SHP77 treated with DMSO at 0.1 percent for 48 hours (cell line): ENCODE measurements at regions not wholly inside any gene's neighbourhood (a gene's known extent, or its start where the extent isn't known, plus 50 kb on each side); places are given as distances from the start of the nearest gene placed in this dataset.

Source experiments
- DNase-seq: peaks from one replicate; lab custom pipeline; 2025; lab: John Stamatoyannopoulos, UW

DNA sequence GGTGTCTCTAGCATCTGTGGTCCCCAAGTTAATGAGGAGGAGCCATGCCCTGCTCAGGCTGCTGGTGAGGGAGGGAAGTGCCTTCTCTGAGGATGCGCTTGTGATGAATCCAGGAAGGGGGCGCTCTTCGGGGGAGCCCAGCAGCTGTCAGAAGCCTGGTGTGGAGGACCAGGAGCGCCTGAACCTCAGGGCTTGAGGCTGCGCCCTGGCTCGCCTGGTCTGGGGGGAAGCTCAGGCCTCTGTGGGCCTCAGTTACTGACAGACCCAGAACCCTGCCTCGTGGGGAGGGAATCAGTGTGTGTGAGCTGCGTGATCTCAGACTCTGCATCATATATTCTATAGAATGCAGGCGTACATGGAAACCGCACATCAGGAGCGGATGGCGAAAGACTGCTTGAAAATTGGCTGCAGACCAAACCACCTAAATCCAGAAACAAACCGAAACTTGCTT lies 126.1 kb downstream of the SEC14L1 start:
- DNase-seq, result no peak

- DNase-seq, result no peak
Observed at GRCh38 chr17:77269696-77270681, 129.2 kb downstream of the SEC14L1 start.

DNA sequence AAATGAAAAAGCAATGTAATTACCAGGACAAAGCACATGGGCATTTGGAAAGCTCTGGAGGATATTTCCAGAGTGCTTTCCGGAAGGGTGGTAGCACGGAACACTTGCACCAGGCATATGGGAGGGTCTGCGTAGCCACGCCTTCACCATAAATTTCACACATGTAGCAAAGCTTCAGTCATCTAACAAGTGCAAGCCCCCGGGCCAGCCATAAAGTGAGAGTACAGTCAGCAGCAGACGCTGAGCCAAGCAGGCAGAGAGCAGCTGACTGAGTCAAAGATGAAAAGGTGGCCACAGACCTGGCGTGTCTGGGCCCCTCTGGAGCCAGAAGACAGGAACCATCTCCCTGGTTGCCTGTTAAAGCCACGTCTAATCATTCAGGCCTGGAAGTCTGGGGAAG lies 130.6 kb downstream of the SEC14L1 start:
- DNase-seq, result no peak

DNA sequence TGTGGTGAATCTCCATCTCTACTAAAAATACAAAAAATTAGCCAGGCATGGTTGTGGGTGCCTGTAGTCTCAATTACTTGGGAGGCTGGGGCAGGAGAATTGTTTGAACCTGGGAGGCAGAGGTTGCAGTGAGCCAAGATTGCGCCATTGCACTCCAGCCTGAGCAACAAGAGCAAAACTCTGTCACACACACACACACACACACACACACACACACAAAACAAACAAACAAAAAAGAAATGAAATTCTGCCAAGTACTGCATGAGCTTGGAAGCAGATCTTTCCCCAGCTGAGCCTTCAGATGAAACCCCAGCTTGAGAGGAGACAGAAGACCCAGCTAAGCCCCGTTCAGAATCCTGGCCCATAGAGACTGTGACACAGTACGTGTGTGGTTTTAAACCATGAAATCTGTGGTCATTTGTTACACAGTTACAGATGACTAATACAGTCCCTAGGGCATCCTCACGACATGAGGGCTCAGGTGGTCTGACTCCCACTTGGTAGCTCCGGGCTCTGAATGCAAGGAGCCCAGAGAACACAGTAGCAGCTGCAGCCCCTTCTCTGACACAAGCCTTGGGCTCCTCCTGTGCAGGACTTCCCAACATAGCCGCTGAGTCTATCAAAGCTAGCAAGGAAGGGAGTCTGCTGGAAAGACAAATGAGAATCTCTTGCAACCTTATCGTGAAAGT lies 132.8 kb downstream of the SEC14L1 start:
- no peak for DNase-seq

DNA sequence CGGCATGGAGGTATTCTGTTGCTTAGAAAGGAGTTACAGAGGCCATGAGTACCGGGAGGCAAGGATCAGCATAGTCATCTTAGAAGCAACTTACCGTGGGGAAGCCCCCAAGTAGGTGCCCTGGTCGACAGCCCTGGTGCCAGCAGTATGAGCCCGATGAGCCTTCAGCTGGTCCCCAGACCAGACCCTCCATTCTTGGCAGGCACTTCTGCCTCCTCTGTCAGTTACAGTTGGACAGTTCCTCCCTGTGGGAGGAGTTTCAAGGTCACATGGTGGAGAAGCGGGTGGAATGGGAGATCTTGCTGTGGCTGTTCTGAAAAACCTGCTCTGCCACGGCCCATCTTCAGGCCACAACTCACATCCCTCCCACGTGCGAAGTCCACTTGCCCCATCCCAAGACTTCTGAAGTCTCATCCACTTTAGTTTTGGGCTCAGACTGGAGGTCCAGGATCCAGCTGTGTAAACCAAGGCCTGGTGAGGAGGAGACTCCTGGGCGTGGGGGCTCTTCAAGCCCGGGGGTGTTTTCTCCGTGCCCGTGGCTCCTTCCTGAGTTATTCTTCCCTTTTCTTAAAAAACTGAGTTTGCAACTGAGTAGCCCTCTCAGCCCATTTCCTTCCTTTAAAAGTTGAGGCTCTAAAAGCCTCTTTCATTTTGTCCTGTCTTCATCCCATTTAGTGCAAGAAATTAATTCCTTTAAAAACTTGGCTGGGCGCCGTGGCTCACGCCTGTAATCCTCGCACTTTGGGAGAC lies 133.5 kb downstream of the SEC14L1 start:
- DNase-seq, result no peak

DNA sequence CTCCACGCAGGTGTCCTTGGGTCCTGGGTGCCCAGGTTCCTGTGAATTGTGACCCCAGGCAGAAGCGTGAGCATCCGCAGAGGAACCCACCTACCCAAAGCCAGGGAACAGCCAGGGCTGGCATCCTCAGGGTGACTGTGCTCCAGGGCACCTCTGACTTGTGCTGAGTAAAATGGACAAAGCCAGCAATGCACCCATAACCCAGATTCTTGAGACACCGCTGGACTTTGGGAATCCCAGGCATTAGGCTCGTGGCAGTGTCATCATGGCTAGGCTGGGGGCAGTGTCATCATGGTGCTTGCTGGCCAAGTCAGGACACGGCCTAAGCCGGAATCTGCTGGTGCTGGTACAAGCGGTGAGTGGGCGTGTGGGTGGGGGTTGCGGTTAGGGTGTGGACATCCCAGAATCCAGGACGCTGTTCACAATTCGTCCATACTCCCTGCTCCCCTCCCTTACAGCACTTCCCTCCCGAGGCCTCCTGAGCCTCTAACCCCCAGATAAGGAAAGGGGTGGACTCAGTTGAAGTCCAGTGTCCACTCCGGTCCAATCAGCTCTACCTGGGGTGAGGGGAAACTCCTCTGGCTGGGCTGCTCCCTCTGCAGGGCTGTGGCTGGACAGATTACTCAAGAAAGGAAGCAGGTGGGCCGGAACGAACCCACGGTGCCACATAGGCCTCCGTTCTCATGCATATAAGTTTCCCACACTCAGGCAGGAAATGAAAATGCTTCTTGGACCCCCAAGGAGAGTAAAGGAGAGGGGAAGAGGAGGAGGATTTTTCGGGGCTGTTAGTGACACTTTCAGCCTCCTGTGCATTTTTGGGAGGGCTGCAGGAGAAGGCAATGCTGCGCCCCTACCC lies 138.9 kb downstream of the SEC14L1 start:
- no peak for DNase-seq

DNA sequence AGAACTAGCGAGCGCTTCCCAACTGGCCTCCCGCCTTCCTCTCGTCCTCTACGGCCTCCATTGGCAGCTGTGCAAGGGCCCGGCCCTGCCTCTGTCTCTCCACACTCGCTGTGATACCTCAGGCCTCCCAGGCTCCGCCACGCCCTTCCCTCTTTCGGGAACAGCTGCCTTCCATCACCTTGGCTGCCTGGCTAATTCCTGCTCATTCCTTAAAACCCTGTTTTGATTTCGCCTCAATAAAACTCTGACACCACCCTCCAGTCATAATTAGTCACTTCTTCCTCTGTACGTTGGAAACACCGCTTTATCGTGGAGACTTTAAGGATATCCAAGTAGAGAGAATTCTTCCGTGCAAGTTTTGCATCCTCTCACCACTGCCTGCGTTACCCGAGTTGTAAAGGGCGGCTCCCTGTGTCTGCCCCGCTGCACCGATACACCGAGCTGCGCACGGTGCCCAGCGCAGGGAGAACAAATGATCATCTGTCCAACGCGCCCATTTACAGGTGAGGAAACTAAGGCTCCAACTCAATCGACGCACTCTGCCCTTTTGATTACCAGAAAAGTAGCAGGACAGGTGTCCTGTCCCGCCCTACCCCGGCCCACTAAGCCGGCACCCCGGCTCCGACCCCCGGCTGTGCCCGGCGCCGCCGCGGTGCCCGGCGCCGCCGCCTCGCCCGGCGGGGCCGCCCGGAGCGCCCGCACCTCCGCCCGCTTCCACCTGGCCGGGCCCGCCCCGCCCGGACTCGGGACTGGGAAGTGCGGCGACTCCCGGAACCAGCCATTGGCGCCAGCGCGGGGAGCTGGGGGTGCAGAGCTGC lies 139.7 kb downstream of the SEC14L1 start:
- DNase-seq, result no peak

DNA sequence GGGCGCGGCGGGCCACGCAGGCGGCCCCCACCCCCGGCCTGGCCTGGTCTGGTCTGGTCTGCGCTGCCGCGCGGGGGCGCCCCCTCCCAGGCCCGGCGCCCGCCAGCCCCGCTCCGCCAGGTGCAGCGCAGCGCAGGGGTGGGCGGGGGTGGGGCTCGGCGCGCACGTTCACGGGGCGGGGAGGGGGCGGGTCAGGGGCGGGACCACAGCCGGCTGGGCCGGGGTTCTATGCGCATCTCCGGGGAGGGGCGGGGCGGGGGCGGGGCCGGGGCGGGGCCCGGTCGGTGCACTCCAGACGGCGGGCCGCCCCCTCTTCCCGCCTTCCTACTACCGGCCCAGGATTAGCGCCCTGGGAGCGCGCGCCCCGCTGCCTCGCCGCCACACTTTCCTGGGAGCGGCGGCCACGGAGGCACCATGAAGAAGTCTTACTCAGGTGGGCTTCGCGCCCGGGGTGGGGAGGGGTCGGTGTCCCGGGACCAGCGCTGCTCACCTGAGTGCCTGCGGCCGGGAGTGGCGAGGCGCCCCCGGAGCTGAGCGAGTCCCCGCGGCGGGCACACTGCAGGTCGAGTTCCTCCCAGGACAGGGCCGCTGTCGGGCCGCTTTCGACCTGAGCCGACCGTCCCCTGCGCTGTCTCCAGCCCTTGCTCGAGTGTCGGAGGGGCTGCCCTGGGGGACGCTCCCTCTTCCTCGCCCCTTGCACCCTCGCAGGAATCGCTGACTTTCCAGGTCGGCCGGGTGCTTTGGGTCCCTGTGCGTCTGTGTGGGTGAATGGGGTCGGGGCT lies 140.5 kb downstream of the SEC14L1 start:
- DNase-seq, result peak; percentile 33

DNA sequence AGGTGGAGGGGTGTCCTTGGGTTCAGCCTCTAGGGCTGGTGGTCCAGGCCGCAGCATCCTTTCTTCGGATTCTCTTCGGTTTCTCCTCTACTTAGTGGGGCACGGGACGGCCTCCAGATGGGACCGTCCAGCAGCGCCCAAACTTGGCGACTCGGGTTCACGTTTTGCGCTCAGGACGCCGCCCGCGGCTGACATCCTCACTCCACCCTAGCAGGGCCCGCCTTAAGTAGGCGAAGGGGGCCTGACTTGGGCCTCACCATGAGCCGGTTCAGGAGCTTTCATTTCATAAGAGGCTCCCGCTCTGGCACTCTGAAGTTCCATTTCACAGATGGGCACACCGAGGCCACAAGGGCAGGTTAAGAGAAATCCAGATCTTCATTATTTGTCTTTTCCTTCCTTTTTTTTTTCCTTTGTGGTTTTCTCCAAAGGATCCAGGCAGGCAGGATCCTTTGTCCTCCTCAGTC lies 141.2 kb downstream of the SEC14L1 start:
- DNase-seq, result no peak

DNA sequence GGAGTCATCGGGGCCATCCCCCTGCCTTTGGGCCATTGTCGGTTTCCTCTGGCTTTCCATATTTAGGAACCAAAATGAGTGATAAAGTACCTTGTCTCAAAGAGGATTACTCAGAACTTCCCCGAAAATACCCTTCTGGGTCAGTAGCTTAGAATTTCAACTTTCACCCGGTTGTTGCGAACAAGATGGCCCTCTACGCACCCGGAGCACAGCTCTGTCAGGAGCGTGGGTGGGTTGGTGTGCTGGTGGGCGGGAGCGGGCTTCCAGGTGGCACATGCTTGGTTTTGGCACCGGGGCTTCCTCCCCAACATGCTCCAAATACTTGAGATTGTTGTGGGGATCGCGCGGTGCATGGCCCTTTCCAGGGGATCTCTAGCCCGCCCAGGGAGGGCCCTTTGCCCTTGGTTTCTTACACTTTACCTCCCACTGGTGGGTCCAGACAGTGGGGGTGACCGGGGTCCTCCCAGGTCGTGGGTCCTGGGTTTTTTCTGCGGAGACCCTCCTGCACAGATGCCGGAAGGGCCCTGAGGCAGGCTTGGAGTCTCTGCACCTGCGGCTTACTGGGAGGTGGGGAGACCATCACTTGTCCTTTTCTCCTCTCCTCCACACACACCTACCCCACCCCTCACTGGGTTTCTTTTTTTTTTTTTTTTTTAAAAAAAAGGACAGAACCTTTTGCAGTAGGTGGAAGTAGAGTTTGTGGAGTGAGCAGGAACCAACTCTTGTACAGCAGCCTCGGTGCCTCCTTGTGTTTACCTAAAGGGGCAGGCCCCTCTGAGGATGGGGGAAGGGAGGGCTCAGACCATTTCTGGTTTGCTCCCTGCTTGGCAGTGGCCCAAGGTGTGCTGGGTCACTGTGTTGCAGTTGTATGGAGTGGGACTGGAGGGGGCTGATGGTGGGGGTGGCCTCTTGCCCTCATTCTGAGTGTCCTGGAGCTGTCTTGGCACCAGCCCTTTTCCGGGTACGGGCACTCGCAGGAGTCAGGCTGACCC lies 142.1 kb downstream of the SEC14L1 start:
- DNase-seq, result no peak

DNA sequence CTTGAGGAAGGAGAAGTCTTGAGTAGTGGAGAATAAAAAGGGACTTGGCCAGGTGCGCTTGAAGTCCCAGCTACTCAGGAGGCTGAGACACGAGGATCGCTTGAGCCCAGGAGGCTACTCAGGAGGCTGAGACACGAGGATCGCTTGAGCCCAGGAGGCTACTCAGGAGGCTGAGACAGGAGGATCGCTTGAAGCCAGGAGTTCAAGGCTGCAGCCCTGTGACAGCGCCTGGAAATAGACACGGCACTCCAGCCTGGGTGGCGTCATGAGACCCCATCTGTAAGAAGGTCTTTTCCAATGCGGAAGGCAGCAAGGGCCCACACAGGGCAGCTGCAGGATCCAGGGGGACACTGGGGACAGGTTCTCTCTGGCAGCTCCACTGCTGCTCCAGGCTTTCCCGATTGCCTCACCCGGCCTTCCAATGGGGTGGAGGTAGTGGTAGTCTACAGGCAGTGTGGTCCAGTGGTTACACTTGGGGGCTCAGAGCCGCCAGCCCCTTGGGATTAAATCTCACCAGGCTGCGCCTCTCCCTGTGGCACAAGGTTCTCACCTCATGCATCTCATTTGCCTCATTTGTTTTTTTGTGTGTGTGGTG lies 143.4 kb downstream of the SEC14L1 start:
- no peak for DNase-seq

DNA sequence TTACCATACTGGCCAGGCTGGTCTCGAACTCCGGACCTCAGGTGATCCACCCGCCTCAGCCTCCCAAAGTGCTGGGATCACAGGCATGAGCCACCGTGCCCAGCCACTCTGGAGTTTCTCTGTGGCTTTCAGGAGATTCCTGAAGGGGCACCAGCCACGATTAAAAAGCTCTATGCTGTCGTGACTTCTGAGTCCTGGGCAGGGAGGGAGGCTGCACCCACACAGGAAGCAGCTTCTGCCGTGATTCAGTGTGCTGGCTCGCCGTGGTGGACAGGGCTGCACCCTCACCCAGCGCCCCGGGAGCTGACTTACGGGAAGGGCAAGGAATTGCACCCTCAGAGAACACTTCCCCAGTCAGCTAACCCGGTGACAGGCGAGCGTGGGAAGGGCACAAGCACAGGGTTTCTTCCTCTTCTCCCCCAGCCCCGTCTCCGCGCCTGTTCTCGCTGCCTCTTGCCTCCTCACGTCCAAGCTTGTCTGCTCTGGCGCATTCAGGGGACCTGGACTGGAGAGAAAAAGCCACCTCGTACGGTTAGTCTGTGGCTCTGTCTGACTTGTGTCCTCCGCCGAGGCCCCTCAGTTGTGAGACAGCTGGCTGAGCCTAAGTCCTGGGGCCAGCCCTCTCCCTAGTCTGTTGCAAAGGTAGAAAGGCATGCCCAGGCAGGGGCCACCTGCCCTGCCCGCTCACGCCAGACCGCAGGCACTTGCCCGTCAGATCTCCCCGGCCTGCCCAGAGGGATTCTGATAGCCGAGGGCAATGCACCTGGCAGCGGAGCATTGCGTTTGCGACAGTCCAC lies 145.0 kb downstream of the SEC14L1 start:
- DNase-seq, result no peak

DNA sequence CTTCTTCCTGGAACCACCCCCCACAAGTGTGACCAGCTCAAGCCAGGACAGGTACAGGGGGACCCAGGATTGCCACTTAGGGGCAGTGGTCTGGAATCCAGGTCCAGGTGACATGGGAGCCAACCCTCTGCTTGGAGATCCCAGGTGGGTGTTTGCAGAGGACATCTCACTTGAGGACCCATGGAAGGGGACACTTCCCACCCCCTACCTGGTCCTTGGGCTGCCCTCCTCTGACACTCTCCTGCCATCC lies 145.5 kb downstream of the SEC14L1 start:
- no peak for DNase-seq

DNA sequence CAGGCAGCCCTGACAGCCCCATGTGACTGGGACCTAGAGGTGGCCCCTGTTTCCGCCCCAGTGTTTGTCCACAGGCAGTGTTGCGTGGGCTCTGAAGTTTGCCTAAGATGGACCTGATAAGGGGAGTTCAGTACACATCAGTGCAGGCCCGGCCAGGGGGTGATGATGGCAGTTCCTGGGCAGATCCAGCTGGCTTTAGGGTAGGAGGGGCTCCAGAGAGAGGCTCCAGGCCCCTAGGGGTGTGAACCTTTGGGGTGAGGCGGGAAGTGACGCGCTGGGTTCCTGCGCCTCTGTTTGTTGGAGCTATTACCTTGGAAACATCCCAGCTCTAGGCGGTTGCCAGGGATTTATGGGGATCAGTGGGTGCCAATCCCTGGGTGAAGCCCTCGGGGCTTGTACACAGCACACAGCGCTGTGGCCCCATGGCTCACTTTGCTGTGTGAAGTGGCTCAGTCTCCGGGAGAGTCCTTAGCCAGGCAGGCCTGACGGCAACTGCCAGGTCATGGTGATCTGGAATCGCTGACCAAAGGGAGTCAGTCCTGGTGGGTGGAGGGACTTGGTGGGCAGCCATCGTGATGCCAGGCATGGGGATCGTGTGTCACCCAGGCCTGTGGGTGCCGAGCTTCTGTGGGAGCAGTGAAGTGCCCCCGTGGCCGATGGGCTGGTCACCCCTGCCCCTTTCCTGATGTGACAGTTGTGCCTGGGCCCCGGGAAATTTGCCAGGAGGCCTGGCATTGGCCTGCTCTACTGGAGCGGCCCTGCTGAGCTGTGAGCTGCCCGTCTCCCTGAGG lies 146.1 kb downstream of the SEC14L1 start:
- DNase-seq, result peak; percentile 47

- DNase-seq, result peak; percentile 50
Observed at GRCh38 chr17:77287432-77288068, 146.8 kb downstream of the SEC14L1 start.

DNA sequence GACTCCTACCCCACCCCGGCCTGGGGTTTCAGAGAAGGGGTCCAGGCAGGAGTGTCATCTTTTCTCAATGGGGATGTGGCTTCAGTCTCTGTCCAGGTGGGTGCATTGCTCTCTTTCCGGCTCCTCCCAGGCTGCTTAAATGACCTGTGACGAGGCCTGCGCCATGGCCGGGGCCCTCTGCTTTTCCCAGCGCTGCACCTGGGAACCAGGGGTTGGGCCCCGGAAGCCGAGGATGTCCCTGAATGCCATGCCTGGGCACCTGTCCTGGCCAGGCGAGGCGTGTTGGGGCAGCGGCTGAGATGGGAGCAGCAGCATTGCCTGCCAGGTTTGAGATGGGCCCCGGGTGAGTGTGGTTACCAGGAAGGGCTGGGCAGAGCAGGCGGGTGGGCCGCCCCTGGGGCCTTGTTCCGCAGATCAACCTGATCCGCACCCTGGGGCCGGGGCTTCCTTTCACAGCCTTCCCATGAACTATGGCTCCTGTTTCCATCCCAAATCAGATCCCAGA lies 147.4 kb downstream of the SEC14L1 start:
- DNase-seq, result peak; percentile 19
